Activated naive CD4-positive, alpha-beta T cell treated with anti-CD3 and anti-CD28 coated beads, Interleukin-2, amount 10 ng/mL, durations not matched to agents 7 days and 5 days (primary cell): ENCODE measurements at regions not wholly inside any gene's neighbourhood (a gene's known extent, or its start where the extent isn't known, plus 50 kb on each side); places are given as distances from the start of the nearest gene placed in this dataset.
"Not testable (repeated sequence)": the region's sequence is repeated elsewhere in the genome, so short reads cannot be mapped to it uniquely, and the experiment has no call there.

ENCODE experiments used
- CTCF ChIA-PET: fragments of 350-600 bp; sonication (Branson Sonifier 250); formaldehyde crosslinking; loops from one replicate; lab custom pipeline; 2021; ENCODE audit warnings: antibody characterized with exemption; lab: Charles Lee
- DNase-seq: peaks from one replicate; pipeline ENCODE4 v3.0.0-alpha.2; 2020
- H3K27ac Mint-ChIP-seq: one replicate; pipeline ENCODE4 v1.8.0; 2021; ENCODE audit warnings: mild to moderate bottlenecking, moderate library complexity, mixed read lengths
- H3K27me3 Mint-ChIP-seq: one replicate; pipeline ENCODE4 v1.8.0; 2021; ENCODE audit warnings: mild to moderate bottlenecking, mixed read lengths
- H3K36me3 Mint-ChIP-seq: one replicate; pipeline ENCODE4 v1.8.0; 2021; ENCODE audit warnings: mixed read lengths
- H3K4me1 Mint-ChIP-seq: one replicate; pipeline ENCODE4 v1.8.0; 2021; ENCODE audit warnings: mixed read lengths
- H3K4me3 Mint-ChIP-seq: one replicate; pipeline ENCODE4 v1.8.0; 2021; ENCODE audit warnings: mild to moderate bottlenecking, moderate library complexity, mixed read lengths
- H3K9me3 Mint-ChIP-seq: one replicate; pipeline ENCODE4 v1.8.0; 2021; ENCODE audit warnings: mixed read lengths

DNA sequence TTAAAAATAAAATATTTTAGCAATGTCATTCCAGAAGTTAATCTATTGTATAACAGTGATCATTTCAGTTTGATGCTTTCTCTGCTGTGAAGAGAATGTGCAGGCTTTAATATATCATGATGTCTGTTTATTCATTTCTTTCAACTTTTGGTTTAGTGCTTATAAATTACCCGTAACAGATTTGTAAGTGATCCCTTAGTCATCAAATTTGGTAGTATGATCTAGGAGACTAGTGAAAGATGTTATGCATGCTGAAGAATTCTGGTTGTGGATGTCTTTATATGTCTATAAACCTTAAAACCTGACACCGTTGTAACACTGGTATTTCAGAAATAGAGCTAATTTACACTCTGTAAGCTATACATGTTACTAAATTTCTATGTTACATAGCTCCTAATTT lies 260.4 kb downstream of the CPS1 start:
- H3K36me3 Mint-ChIP-seq, result no peaks in the 10 kb centered on the region
- no peak overlapping the region for H3K4me3 Mint-ChIP-seq
- H3K4me1 Mint-ChIP-seq, result no peaks in the 10 kb centered on the region
- H3K27ac Mint-ChIP-seq, result no peak overlapping the region
- H3K9me3 Mint-ChIP-seq, result peaks cover 1% of the 10 kb centered on the region
- no peaks in the 10 kb centered on the region for H3K27me3 Mint-ChIP-seq
- CTCF ChIA-PET, result no interaction called here
- no peak for DNase-seq

DNA sequence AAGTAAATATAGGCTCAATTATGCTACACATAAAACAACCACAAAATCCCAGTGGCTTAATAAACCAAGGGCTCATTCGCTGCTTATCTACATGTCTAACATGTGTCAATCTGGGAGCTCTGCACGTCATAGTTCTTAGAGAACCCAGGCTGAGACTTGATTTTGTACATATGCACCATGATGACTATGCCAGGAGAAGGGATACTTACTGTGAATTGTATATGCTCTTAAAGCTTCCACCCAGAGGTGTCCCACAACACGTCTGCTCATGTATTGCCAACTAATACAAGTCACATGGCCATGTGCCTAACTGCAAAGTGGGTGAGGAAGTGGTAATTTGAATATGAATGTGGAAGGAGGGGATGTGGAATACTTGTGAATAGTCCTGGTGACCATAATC lies 262.1 kb downstream of the CPS1 start:
- Mint-ChIP-seq H3K9me3 (no peaks in the 10 kb centered on the region), H3K4me1 (no peaks in the 10 kb centered on the region), H3K27ac (no peak overlapping the region), H3K36me3 (no peaks in the 10 kb centered on the region), H3K4me3 (no peak overlapping the region), H3K27me3 (no peaks in the 10 kb centered on the region)
- CTCF ChIA-PET, result no interaction called here
- no peak for DNase-seq

DNA sequence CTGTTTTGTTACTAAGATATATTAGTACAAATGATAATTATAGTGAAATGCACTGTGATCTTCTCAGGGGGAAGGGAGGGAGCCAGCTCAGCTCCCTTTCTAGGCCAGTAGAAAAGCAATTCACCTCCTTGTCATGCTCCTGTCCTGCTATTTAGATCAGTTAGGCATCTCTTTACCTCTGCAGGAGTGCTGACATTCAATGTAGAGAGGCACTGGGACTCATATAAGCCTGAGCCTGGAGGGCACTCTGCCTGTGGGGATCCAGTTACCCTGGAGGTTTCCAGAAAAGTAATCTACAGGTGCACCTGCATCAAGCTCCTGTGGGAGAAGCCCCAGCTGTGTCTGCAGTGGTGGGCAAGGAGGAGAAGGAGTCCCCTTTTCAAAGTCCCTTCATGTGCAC lies 277.0 kb downstream of the CPS1 start:
- Mint-ChIP-seq H3K4me1 (no peaks in the 10 kb centered on the region), H3K4me3 (no peak overlapping the region), H3K9me3 (no peaks in the 10 kb centered on the region), H3K27me3 (no peaks in the 10 kb centered on the region), H3K27ac (no peak overlapping the region), H3K36me3 (no peaks in the 10 kb centered on the region)
- CTCF ChIA-PET, result no interaction called here
- DNase-seq, result no peak

DNA sequence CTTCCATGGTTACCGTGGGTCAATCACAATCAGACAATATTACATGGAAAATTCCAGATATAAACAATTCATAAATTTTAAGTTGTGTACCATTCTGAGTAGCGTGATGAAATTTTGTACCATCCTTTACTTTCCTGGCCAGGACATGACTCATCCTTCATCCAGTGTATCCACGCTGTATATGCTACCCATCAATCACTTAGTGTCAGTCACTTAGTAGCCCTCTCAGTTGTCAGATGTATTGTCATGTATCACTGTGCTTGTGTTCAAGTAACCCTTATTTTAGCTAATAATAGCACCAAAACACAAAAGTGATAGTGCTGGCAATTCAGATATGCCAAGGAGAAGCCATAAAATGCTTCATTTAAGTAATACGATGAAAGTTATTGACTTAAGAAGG lies 282.6 kb downstream of the CPS1 start:
- Mint-ChIP-seq H3K4me3 (no peak overlapping the region), H3K9me3 (peaks cover 2% of the 10 kb centered on the region), H3K27ac (no peak overlapping the region), H3K27me3 (no peaks in the 10 kb centered on the region), H3K36me3 (no peaks in the 10 kb centered on the region), H3K4me1 (no peaks in the 10 kb centered on the region)
- CTCF ChIA-PET, result no interaction called here
- no peak for DNase-seq

DNA sequence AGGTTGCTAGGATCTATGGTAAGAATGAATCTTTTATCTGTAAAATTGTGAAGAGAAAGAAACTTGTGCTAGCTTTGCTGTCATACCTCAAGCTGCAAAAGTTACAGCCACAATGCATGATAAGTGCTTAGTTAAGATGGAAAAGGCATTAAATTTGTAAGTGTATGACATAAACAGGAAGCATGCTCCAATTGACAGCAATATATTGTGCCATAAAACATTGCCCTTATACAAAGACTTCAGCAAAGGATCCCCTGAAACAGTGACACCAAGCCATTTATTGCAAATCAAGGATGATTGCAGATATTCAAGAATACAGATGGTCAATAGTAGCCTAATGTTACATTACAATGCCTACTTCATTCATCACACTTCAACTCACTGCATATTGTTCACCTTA lies 283.1 kb downstream of the CPS1 start:
- Mint-ChIP-seq H3K4me3 (no peak overlapping the region), H3K9me3 (peaks cover 2% of the 10 kb centered on the region), H3K27ac (no peak overlapping the region), H3K36me3 (no peaks in the 10 kb centered on the region), H3K27me3 (no peaks in the 10 kb centered on the region), H3K4me1 (no peaks in the 10 kb centered on the region)
- no peak for DNase-seq
- CTCF ChIA-PET, result no interaction called here

DNA sequence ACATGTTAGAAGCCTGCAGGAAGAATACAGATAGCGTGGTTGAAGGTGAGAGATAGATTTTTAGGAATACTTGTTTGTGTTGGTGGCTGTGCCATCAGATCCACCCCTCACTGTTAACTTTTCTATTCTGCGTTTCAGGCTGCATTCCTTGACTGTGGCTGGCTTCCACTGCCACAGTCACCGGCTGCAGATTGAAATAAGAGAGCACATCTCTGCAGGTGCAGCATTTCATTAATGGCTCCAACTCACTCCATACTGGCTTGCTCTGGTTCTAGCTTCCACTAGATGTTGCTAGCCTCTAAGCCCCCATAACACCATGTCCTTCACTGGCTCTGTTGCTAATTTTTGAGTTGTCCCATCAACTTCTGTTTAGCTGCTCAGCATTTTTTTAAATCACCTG lies 286.5 kb downstream of the CPS1 start:
- Mint-ChIP-seq H3K9me3 (peaks cover 2% of the 10 kb centered on the region), H3K27me3 (no peaks in the 10 kb centered on the region), H3K36me3 (no peaks in the 10 kb centered on the region), H3K27ac (no peak overlapping the region), H3K4me1 (no peaks in the 10 kb centered on the region), H3K4me3 (no peak overlapping the region)
- CTCF ChIA-PET, result no interaction called here
- DNase-seq, result no peak

DNA sequence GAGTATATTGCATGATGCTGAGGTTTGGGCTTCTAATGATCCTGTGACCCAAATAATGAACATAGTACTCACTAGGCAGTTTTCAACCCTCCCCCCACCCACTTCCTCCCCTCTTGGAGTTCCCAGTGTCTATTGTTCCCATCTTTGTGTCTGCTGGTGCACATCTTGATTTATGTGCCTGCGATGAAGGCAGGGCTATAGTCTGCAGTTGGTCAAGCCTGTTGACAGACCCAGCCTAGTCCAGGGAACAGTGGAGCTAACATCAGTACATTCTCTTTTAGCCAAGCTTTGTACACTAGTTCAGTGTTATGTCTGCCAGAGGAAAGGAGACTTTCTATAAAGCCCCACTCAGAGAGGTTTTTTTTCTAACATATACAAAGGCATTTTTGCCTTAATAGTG lies 287.6 kb downstream of the CPS1 start:
- H3K4me1 Mint-ChIP-seq, result no peaks in the 10 kb centered on the region
- H3K9me3 Mint-ChIP-seq, result peaks cover 2% of the 10 kb centered on the region
- H3K27me3 Mint-ChIP-seq, result no peaks in the 10 kb centered on the region
- no peaks in the 10 kb centered on the region for H3K36me3 Mint-ChIP-seq
- no peak overlapping the region for H3K27ac Mint-ChIP-seq
- CTCF ChIA-PET, result no interaction called here
- no peak overlapping the region for H3K4me3 Mint-ChIP-seq
- no peak for DNase-seq

DNA sequence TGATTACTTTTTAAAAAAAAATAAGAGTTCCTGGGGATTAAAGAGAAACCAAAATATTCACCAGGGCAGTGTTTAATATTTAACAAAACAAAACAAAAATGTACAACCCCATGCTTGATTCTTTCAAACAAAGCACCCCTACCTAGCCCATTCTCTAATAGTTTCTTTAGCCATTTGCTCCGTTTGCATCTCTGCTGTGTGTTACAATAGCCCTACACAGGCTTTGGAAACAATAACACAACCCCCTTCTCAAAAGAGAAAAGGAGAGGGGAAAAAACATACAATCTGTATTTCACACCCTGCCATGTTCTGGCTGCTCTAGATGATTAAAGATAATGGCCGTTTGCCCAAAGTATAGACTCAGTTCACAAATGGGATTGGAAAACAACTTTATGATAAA lies 302.9 kb downstream of the CPS1 start:
- Mint-ChIP-seq H3K27ac (no peak overlapping the region), H3K36me3 (no peaks in the 10 kb centered on the region), H3K9me3 (no peaks in the 10 kb centered on the region), H3K4me3 (no peak overlapping the region), H3K27me3 (no peaks in the 10 kb centered on the region), H3K4me1 (no peaks in the 10 kb centered on the region)
- DNase-seq, result no peak
- CTCF ChIA-PET, result no interaction called here

DNA sequence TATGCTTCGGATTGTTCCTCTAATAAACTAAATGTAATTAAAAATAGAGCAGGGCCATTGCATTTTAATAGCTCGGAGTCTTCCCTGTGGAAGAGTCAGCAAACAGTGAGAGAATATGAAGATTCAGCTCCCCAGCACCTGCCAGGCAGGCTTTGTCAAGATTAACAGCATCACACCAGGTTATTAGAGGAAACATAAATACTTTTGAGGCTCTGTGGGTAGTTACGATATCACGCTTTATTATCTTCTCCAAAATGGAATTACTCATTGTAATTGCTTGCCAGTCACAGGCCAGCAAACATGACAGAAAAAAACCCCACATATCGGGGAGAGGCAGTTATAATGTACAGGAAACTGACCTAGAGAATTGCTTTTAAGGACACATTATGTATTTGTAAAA lies 303.9 kb downstream of the CPS1 start:
- Mint-ChIP-seq H3K36me3 (no peaks in the 10 kb centered on the region), H3K4me1 (no peaks in the 10 kb centered on the region), H3K4me3 (no peak overlapping the region), H3K9me3 (no peaks in the 10 kb centered on the region), H3K27ac (no peak overlapping the region), H3K27me3 (no peaks in the 10 kb centered on the region)
- DNase-seq, result no peak
- CTCF ChIA-PET, result no interaction called here

DNA sequence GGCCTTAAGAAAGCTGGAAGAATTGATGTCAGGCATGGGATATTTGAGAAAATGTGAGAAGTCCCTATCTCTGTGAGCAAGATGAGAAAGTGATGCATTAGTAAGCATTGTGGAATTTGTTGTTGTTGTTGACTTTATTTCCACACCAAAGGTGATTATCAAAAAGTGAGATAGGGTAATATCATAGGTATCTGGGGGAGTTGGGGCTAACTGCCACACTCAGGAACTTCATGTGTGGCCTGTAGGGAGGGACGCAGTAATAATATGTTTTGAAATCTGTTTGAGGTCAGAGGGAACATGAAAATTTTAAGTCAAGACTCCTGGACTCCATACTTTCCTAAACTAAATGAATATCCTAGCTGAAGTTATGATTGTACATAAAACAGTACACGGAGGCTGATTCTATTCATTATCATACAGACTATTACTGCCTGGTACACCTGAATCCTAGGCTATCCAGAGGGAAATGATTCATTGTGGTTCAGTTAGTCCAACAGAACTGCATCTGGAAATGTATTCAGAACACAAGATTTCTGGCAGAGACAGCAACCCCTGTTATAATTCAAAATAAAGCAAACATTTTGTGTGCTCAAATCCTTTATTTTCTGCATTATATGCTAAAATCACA lies 304.8 kb downstream of the CPS1 start:
- CTCF ChIA-PET, result no interaction called here
- H3K4me3 Mint-ChIP-seq, result no peak overlapping the region
- no peaks in the 10 kb centered on the region for H3K27me3 Mint-ChIP-seq

DNA sequence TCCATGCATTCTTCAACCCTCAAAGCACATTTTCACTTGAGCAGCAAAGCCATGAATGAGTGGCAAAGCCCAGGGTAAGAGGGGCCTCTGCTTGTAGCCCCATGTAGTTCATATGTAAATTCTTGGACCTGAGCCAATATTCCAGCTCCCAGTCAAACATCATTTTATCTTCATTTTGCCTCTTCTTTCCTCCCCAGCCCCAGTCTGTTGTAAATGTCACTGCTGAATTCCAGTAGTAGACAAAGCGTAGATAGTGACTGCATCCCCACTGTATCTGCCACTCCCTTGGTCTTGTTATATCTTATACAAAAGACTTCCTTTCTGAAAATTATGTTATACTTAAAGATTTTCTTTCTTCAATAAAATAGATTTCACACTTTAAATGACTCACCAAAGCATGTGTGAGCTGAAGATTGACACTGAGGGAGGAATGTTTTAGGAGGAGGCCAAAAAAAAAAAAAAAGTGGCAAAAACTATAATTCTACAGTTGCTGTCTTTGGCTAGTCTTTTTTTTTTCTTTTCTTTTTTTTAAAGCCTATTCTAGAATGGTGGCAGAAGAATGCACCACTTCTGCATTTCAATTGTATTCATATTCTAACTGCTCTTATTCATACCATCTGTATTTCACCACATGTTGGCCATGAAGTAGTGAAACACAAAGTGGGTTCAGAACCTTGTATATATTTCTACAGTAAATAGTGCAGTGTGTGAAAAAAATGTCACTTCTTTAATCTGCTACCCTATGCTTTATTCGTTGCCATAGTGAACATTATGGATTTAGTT lies 306.1 kb downstream of the CPS1 start:
- H3K4me3 Mint-ChIP-seq, result no peak overlapping the region
- no peaks in the 10 kb centered on the region for H3K36me3 Mint-ChIP-seq
- no peak overlapping the region for H3K27ac Mint-ChIP-seq
- DNase-seq, result no peak
- CTCF ChIA-PET, result no interaction called here
- H3K4me1 Mint-ChIP-seq, result no peaks in the 10 kb centered on the region
- H3K9me3 Mint-ChIP-seq, result peaks cover 2% of the 10 kb centered on the region
- no peaks in the 10 kb centered on the region for H3K27me3 Mint-ChIP-seq

More for the DNA sequence above, 304.8 kb downstream of the CPS1 start:
- Mint-ChIP-seq H3K4me1 (no peaks in the 10 kb centered on the region), H3K27ac (no peak overlapping the region), H3K36me3 (no peaks in the 10 kb centered on the region), H3K9me3 (no peaks in the 10 kb centered on the region)
- no peak for DNase-seq

DNA sequence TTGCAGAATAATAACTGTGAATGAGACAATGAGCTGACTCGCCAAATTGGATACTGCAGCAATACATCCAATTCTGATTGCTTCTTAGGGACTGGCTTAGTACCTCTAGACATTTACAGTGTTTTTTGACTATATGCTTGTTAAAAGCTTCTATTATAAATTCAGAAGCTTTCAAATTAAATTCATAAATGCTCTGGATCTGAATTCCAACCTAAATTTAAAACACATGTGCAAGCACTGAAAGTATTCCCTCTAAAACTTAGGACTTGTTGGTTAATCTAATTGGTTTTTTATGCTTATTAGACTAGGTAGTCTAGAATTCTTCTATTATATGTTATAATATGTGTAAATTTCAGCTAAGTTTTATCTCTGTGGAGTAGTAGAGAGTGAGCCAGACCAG lies 306.9 kb downstream of the CPS1 start:
- Mint-ChIP-seq H3K27me3 (no peaks in the 10 kb centered on the region), H3K4me1 (no peaks in the 10 kb centered on the region)

DNA sequence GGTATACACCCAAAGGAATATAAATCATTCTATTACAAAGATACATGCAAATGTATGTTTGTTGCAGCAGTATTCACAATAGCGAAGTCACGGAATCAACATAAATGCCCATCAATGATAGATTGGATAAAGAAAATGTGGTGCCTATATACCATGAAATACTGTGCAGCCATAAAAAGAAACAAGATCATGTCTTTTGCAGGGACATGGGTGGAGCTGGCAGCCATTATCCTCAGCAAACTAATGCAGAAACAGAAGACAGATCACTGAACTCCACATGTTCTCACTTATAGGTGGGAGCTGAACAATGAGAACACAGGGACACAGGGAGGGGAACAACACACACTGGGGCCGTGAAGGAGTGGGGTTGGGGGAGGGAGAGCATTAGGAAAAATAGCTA lies 315.2 kb downstream of the CPS1 start:
- H3K9me3 Mint-ChIP-seq, CTCF ChIA-PET, H3K4me1 Mint-ChIP-seq, H3K4me3 Mint-ChIP-seq, H3K36me3 Mint-ChIP-seq, H3K27me3 Mint-ChIP-seq, H3K27ac Mint-ChIP-seq, DNase-seq: not testable (repeated sequence)

More for the DNA sequence above, 306.9 kb downstream of the CPS1 start:
- CTCF ChIA-PET, result no interaction called here
- no peak for DNase-seq
- H3K36me3 Mint-ChIP-seq, result no peaks in the 10 kb centered on the region
- H3K27ac Mint-ChIP-seq, result no peak overlapping the region
- peaks cover 2% of the 10 kb centered on the region for H3K9me3 Mint-ChIP-seq
- no peak overlapping the region for H3K4me3 Mint-ChIP-seq

DNA sequence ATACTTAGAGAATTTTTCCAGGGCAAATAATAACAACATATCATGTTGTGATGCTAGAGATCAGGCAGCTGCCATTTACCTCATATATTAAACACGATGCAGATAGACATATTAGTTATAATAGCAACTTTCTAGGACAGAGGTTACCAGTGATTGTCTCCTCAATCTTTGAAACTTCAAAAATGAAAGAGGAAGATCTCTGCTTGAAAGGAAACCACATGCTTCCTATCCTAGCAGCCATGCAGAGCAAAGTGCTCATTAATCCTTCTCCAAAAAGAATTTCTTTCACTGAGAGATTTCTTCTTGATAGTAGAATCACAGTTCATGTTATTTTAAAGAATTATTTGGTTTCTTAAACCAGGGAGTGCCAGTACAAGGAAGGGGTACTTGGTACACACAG lies 317.2 kb downstream of the CPS1 start:
- CTCF ChIA-PET, result no interaction called here

DNA sequence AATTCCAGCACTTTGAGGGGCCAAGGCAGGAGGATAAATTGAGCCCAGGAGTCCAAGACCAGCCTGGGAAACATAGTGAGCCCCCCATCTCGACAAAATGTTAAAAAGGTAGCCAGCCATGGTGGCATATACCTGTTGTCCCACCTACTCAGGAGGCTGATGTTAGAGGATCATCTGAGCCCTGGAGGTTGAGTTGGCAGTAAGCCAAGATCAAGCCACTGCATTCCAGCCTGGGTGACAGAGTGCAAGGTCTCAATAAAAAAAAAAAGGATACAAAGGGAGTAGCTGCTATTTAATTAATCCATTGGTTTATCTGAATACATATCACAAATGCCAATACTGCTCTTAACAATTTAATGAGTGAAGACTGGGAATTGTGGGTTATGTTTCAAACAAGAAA lies 327.8 kb downstream of the CPS1 start:
- Mint-ChIP-seq H3K4me1 (no peaks in the 10 kb centered on the region), H3K36me3 (no peaks in the 10 kb centered on the region), H3K4me3 (no peak overlapping the region), H3K9me3 (peaks cover 4% of the 10 kb centered on the region), H3K27ac (no peak overlapping the region), H3K27me3 (no peaks in the 10 kb centered on the region)
- DNase-seq, result no peak
- CTCF ChIA-PET, result no interaction called here

More for the DNA sequence above, 317.2 kb downstream of the CPS1 start:
- peaks cover 5% of the 10 kb centered on the region for H3K9me3 Mint-ChIP-seq
- no peaks in the 10 kb centered on the region for H3K4me1 Mint-ChIP-seq
- DNase-seq, result no peak
- no peak overlapping the region for H3K27ac Mint-ChIP-seq
- no peaks in the 10 kb centered on the region for H3K36me3 Mint-ChIP-seq
- no peaks in the 10 kb centered on the region for H3K27me3 Mint-ChIP-seq
- H3K4me3 Mint-ChIP-seq, result no peak overlapping the region
